ENCODE measurements at regions not wholly inside any gene's neighbourhood (a gene's known extent, or its start where the extent isn't known, plus 50 kb on each side); places are given as distances from the start of the nearest gene placed in this dataset.

- H3K4me3 ChIP-seq (ENCODE audit: control insufficient read depth, low read depth, low read length), result no peak overlapping the region
- TF ChIP-seq CTCF (conservative IDR thresholded peaks at IDR 0.05; ENCODE audit: control insufficient read depth, insufficient read depth, low read depth, low read length), result no peak
- no peak for DNase-seq (ENCODE audit: low read depth)
These were observed 134.9 kb downstream of the SOX11 start for GRCh38 chr2:5826979-5827655.

- TF ChIP-seq CTCF (conservative IDR thresholded peaks at IDR 0.05; ENCODE audit: control insufficient read depth, insufficient read depth, low read depth, low read length), result no peak
- no peak overlapping the region for H3K4me3 ChIP-seq (ENCODE audit: control insufficient read depth, low read depth, low read length)
- DNase-seq (ENCODE audit: low read depth), result no peak
These were observed 142.3 kb downstream of the SOX11 start for GRCh38 chr2:5834501-5834900.

GRCh38 chr2:5839550-5839949, 147.4 kb downstream of the SOX11 start:
- no peak for DNase-seq (ENCODE audit: low read depth)
- TF ChIP-seq CTCF (conservative IDR thresholded peaks at IDR 0.05; ENCODE audit: control insufficient read depth, insufficient read depth, low read depth, low read length), result no peak
- no peak overlapping the region for H3K4me3 ChIP-seq (ENCODE audit: control insufficient read depth, low read depth, low read length)

- TF ChIP-seq CTCF (conservative IDR thresholded peaks at IDR 0.05; ENCODE audit: control insufficient read depth, insufficient read depth, low read depth, low read length), result no peak
- no peak overlapping the region for H3K4me3 ChIP-seq (ENCODE audit: control insufficient read depth, low read depth, low read length)
- DNase-seq (ENCODE audit: low read depth), result no peak
These were observed 148.9 kb downstream of the SOX11 start for GRCh38 chr2:5841126-5841525.

- no peak for TF ChIP-seq CTCF (conservative IDR thresholded peaks at IDR 0.05; ENCODE audit: control insufficient read depth, insufficient read depth, low read depth, low read length)
- no peak for DNase-seq (ENCODE audit: low read depth)
These were observed 150.1 kb downstream of the SOX11 start for GRCh38 chr2:5842326-5842725.

GRCh38 chr2:5845798-5846330, 153.7 kb downstream of the SOX11 start:
- no peak for DNase-seq (ENCODE audit: low read depth)
- no peak for TF ChIP-seq CTCF (conservative IDR thresholded peaks at IDR 0.05; ENCODE audit: control insufficient read depth, insufficient read depth, low read depth, low read length)
- no peak overlapping the region for H3K4me3 ChIP-seq (ENCODE audit: control insufficient read depth, low read depth, low read length)

More at GRCh38 chr2:5842326-5842725, 150.1 kb downstream of the SOX11 start:
- H3K4me3 ChIP-seq (ENCODE audit: control insufficient read depth, low read depth, low read length), result no peak overlapping the region
